Heart left ventricle (tissue), 13 donors: ENCODE measurements at regions not wholly inside any gene's neighbourhood (a gene's known extent, or its start where the extent isn't known, plus 50 kb on each side); places are given as distances from the start of the nearest gene placed in this dataset.

Experiments used
- POLR2A ChIP-seq, 2 donors: fragments of 450-650 bp; IDR thresholded peaks; one replicate each; pipeline ENCODE4 v1.6.1; 2017; ENCODE audit warnings: antibody characterized with exemption in 2 of 2, mild to moderate bottlenecking in 2 of 2, moderate library complexity in 2 of 2
- TF ChIP-seq, protein P1 (sequence below), 12 donors: fragments of 200-600 bp; sonication (generic) in 4 of 12; IDR thresholded peaks; one replicate each; pipeline versions ENCODE4 v1.5.0 to v1.8.0; 2018 to 2022; ENCODE audit warnings: antibody characterized with exemption in 12 of 12, mild to moderate bottlenecking in 5 of 12
- donor health status: ischemic (EF 13 %, LVEDD 7.1; RV severe dilation, severe dysfunction).
- donor health status: DM: no; HTN: yes; CAD: no.
- donor health status: DM: no; HTN: no; CAD: no.
- donor health status: ischemic (EF 25% LVEDD 6.9; RV normal size, moderate dysfunction).
- donor health status: ischemic (EF 25% LVEDD 5.7; RV mildly dilated, moderate dysfunction).
- donor health status: ischemic (EF 35%, LVEDD 5.7; RV mildly dilated, moderate dysfunction).
- donor health status: nonischemic (EF 11% LVEDD 7.7; RV severe dilation, severe dysfunction).
- donor health status: DM: yes; HTN: yes; CAD: no.
- donor health status: PGD.
- donor health status: ischemic (EF 29% LVEDD 5.4; RV normal size, mild dysfunction).
- donor health status: nonischemic (EF 23%, LVEDD 6.1; RV moderate dilation, normal function).

DNA sequence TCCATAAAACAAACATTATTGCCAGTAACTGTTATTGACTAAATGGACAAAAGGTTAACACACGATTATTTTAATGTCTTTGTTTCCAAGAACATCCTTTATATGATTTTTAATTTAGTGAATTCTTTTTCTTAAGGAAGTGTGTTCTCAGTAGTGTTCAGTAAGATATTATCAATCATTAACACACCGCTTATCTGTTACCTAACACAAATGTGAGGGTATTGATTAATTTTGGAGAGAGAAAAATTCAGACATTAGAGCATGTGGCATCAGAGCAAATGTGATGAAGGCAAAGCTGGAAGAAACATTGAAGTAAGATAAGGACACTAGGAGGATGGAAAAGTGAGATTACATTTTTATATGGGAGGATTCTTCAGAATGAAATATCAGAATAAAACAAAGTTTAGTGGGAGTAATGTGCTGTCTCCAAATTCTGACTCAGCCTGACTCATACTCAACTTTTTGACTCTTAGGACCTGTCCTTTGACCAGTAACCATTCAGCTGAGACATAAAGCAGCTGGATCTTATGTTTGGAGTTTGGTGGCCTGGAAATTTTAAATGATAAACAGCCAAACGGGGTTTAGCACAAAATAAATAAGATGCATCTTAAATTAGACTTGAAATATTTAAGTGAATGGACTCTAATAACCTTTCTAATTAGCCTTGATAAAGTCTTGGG lies 348.6 kb downstream of the CD109 start:
- TF ChIP-seq, protein P1, sequence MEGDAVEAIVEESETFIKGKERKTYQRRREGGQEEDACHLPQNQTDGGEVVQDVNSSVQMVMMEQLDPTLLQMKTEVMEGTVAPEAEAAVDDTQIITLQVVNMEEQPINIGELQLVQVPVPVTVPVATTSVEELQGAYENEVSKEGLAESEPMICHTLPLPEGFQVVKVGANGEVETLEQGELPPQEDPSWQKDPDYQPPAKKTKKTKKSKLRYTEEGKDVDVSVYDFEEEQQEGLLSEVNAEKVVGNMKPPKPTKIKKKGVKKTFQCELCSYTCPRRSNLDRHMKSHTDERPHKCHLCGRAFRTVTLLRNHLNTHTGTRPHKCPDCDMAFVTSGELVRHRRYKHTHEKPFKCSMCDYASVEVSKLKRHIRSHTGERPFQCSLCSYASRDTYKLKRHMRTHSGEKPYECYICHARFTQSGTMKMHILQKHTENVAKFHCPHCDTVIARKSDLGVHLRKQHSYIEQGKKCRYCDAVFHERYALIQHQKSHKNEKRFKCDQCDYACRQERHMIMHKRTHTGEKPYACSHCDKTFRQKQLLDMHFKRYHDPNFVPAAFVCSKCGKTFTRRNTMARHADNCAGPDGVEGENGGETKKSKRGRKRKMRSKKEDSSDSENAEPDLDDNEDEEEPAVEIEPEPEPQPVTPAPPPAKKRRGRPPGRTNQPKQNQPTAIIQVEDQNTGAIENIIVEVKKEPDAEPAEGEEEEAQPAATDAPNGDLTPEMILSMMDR (IDR thresholded peaks at IDR 0.05): no peak
- TF ChIP-seq POLR2A (IDR thresholded peaks at IDR 0.05): no peak
